ENCODE measurements at regions not wholly inside any gene's neighbourhood (a gene's known extent, or its start where the extent isn't known, plus 50 kb on each side); places are given as distances from the start of the nearest gene placed in this dataset.

DNA sequence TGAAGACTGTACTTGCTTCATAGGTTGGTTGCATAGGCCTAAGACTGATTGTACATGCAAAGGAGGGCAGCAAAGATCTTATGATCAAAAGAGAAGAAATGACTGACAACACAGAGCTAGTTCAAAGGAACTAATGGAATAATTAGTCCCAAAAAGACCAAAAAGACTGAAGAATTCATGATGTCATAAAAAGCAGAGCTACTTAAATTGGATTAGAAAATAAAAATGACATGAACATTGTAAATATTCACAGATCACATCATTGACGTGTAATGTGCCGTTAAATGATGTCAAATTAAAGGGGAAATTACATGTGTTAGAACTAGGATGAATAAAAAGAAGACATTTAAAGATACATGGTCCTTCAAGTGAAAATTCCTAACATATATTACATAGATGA lies 616.8 kb downstream of the NR4A2 start:
- no peak for TF ChIP-seq CTCF (IDR thresholded peaks at IDR 0.05)
- TF ChIP-seq POLR2A (IDR thresholded peaks at IDR 0.05) = no peak

Measured in right lobe of liver (tissue), 4 donors.